HepG2 (cell line): ENCODE measurements at regions not wholly inside any gene's neighbourhood (a gene's known extent, or its start where the extent isn't known, plus 50 kb on each side); places are given as distances from the start of the nearest gene placed in this dataset.

ENCODE experiments used
- ATAC-seq: fragments of 200-7000 bp; cut with Tn5 transposase; 3 replicates; pipeline ENCODE4 v1.9.1; 2020; ENCODE audit warnings: mild to moderate bottlenecking, moderate library complexity
- BruUV-seq: library from RNA; stranded (reverse); fragments of 400-500 nt; replicated peaks from 2 replicates; lab custom pipeline; 2021; lab: Mats Ljungman, UMichigan
- CTCF ChIA-PET: fragments of 300-600 bp; formaldehyde crosslinking; extraction: SDS; loops from one replicate; lab custom pipeline; 2021; ENCODE audit warnings: low total read pairs, inconsistent platforms, low intra/inter-chr PET ratio; lab: Yijun Ruan, JAX
- POLR2A ChIA-PET: fragments of 350-600 bp; sonication (Branson Sonifier 250); formaldehyde crosslinking; loops from one replicate; lab custom pipeline; 2020; ENCODE audit warnings: antibody characterized with exemption, inconsistent platforms; lab: Yijun Ruan, JAX
- DNase-seq: peaks from one replicate; pipeline ENCODE4 v3.0.0-alpha.2; 2015; ENCODE audit warnings: low spot score
- FAIRE-seq: peaks from 3 replicates; lab custom pipeline; 2011; peaks lifted over from hg19 to GRCh38; lab: Jason Lieb, UNC
- H2AFZ ChIP-seq: one replicate; pipeline ENCODE4 v1.6.1; 2011; ENCODE audit warnings: low read length, inconsistent platforms
- H3K27ac ChIP-seq: fragments of 300-600 bp; 3 replicates; pipeline ENCODE4 v1.8.0; 2011; ENCODE audit warnings: mixed run types, mild to moderate bottlenecking, mixed read lengths, low read length, inconsistent platforms; ENCODE audit not compliant: insufficient read depth; ENCODE audit errors: extremely low read length
- H3K27me3 ChIP-seq, 2 experiments: fragments of 200-600 bp in 1 of 2; 2 replicates in 1 of 2; 3 replicates in 1 of 2; pipeline versions ENCODE4 v1.6.0 to v1.8.0; 2011; ENCODE audit warnings: low read length in 2 of 2, mild to moderate bottlenecking in 2 of 2, moderate library complexity in 2 of 2, inconsistent platforms in 1 of 2; ENCODE audit not compliant: insufficient read depth in 2 of 2, control insufficient read depth in 1 of 2
- H3K36me3 ChIP-seq, 2 experiments: fragments of 200-600 bp in 1 of 2; replicated peaks in 1 of 2; 2 replicates in 1 of 2; 3 replicates in 1 of 2; pipeline versions ENCODE4 v1.5.1 to v1.8.0; 2011; ENCODE audit warnings: low read length in 2 of 2, inconsistent platforms in 1 of 2; ENCODE audit not compliant: insufficient read depth in 2 of 2, control insufficient read depth in 1 of 2
- H3K4me1 ChIP-seq: 2 replicates; pipeline ENCODE4 v1.5.1; 2012; ENCODE audit warnings: low read length, inconsistent platforms; ENCODE audit not compliant: insufficient read depth
- H3K4me2 ChIP-seq: 2 replicates; pipeline ENCODE4 v1.6.0; 2011; ENCODE audit warnings: low read depth, low read length, inconsistent platforms
- H3K4me3 ChIP-seq, 3 experiments: fragments of 200-600 bp in 1 of 3; sonication (generic), shearing (Covaris generic) in 1 of 3; replicated peaks in 1 of 3; 2 replicates each; pipeline ENCODE4 v1.5.1; 2011 to 2016; ENCODE audit warnings: low read length in 3 of 3, inconsistent platforms in 2 of 3, low read depth in 2 of 3, mild to moderate bottlenecking in 2 of 3, control low read depth in 1 of 3, mixed read lengths in 1 of 3; ENCODE audit not compliant: insufficient read depth in 1 of 3
- H3K79me2 ChIP-seq: one replicate; pipeline ENCODE4 v1.6.1; 2011; ENCODE audit warnings: low read length, inconsistent platforms; ENCODE audit not compliant: insufficient read depth
- H3K9ac ChIP-seq: 2 replicates; pipeline ENCODE4 v1.6.0; 2011; ENCODE audit warnings: mild to moderate bottlenecking, low read depth, low read length, inconsistent platforms; ENCODE audit not compliant: insufficient read depth
- H3K9me3 ChIP-seq: 2 replicates; pipeline ENCODE4 v1.5.1; 2012; ENCODE audit warnings: mild to moderate bottlenecking, low read length
- H4K20me1 ChIP-seq: 2 replicates; pipeline ENCODE4 v1.6.0; 2011; ENCODE audit warnings: inconsistent platforms, mild to moderate bottlenecking, low read length, moderate library complexity; ENCODE audit not compliant: insufficient read depth
- ERF ChIP-seq: IDR thresholded peaks from 2 replicates; pipeline ENCODE4 v1.6.1; 2018; ENCODE audit warnings: missing biosample characterization, missing genetic modification reagents
- FOXJ3 ChIP-seq: sonication (generic); formaldehyde crosslinking; IDR thresholded peaks from 2 replicates; pipeline ENCODE4 v1.4.0; 2020; ENCODE audit warnings: missing genetic modification reagents, mild to moderate bottlenecking, borderline replicate concordance
- PHF8 ChIP-seq: sonication (generic); formaldehyde crosslinking; IDR thresholded peaks from 2 replicates; pipeline ENCODE4 v1.5.0; 2020; ENCODE audit warnings: missing genetic modification reagents
- TGIF2 ChIP-seq: IDR thresholded peaks from 2 replicates; pipeline ENCODE4 v1.6.1; 2016; ENCODE audit warnings: control low read depth, missing compliant biosample characterization
- TP53 ChIP-seq: sonication (generic); formaldehyde crosslinking; conservative IDR thresholded peaks from 2 replicates; pipeline ENCODE4 v1.4.0; 2020; ENCODE audit warnings: missing genetic modification reagents
- ZNF496 ChIP-seq: sonication (generic); formaldehyde crosslinking; IDR thresholded peaks from 2 replicates; pipeline ENCODE4 v1.8.1; 2023; ENCODE audit warnings: mild to moderate bottlenecking, moderate library complexity, missing genetic modification reagents; ENCODE audit not compliant: insufficient replicate concordance
- WGBS: methylation state at CpG from one replicate; pipeline ENCODE4 v1.1.6; 2017; ENCODE audit warnings: low lambda C conversion rate; 5-methylcytosine and 5-hydroxymethylcytosine counted together
- in situ Hi-C: cut with HindIII; loops from 2 replicates; pipeline ENCODE4 v1.10.0; 2017; ENCODE audit warnings: low pct_unique_long_range_greater_than_20kb; ENCODE audit not compliant: extremely low pct_ligation_motif_present
- intact Hi-C: fragments of 100-400 bp; cut with micrococcal nuclease; formaldehyde crosslinking; loops from one replicate; pipeline ENCODE4 v1.10.0; 2022; ENCODE audit not compliant: unreplicated experiment
- TF ChIP-seq, protein P1 (sequence below): sonication (generic); formaldehyde crosslinking; IDR thresholded peaks from 2 replicates; pipeline ENCODE4 v1.4.0; 2020; ENCODE audit warnings: missing genetic modification reagents
- TF ChIP-seq, protein P2 (sequence below): sonication (generic); formaldehyde crosslinking; IDR thresholded peaks from 2 replicates; pipeline ENCODE4 v1.5.0; 2020; ENCODE audit warnings: mild to moderate bottlenecking, missing genetic modification reagents
- TF ChIP-seq, protein P3 (sequence below): sonication (generic); formaldehyde crosslinking; IDR thresholded peaks from 2 replicates; pipeline ENCODE4 v1.4.0; 2020; ENCODE audit warnings: missing genetic modification reagents

DNA sequence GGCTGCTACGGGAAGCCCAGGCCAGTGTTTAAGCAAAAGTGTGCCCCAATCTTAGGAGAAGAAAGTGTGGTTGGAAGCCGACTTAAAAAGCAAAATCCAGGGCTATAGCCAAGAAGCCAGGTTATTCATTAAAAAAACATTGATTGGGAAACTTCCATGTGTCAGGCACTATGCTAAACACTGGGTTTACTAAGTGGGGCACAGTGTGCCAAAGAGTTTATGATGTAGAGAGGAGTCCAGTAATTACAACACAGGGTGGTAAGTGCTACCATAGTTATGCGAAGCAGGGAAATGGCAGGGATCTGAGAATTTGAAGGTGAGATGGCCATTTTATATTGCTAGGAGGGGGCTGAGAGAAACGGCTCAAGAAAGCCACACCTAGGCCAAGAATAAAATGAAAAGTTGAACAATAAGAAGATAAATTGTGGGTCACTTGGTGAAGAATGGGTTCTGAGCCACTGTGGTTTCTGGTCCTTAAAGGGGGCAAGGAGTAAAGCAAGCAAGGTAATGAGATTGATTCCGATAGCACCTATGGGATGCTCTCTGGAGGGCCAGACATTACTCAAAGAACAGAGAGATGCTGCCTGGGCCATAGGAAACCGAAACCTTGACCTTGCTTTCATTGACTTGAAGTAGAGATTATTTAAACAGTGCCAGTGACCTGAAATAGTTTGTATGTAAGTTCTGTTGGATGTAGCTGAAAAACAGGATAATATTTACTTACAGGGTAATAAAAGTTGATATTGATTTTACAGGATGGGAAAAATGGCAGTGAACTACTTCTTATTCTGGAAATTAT lies 177.8 kb downstream of the GIPC2 start:
- Histone ChIP-seq H3K9me3 (no peaks in the 10 kb centered on the region), H3K27ac (no peak overlapping the region), H4K20me1 (no peaks in the 10 kb centered on the region), H3K36me3 (no peaks in the 10 kb centered on the region)
- no TSS peak for BruUV-seq
- TF ChIP-seq FOXJ3 (CRISPR knock-in tag): no peak
- no peak for TF ChIP-seq PHF8 (CRISPR knock-in tag)
- TF ChIP-seq, all 625 proteins: peak for 0
- no peak overlapping the region for H2AFZ ChIP-seq
- H3K4me1 ChIP-seq: no peaks in the 10 kb centered on the region
- intact Hi-C loops (no loop called here), in situ Hi-C loops (no loop called here)
- ATAC-seq: peak; percentile 73
- no peaks in the 10 kb centered on the region for H3K79me2 ChIP-seq
- no peaks in the 10 kb centered on the region for H3K27me3 ChIP-seq
- FAIRE-seq: no peak
- no peak overlapping the region for H3K9ac ChIP-seq
- WGBS: 29% methylated on average over 6 of the region's 6 CpGs
- ChIA-PET POLR2A (no interaction called here), CTCF (no interaction called here)
- H3K4me3 ChIP-seq: no peak overlapping the region
- no peak overlapping the region for H3K4me2 ChIP-seq
- no peak for DNase-seq

DNA sequence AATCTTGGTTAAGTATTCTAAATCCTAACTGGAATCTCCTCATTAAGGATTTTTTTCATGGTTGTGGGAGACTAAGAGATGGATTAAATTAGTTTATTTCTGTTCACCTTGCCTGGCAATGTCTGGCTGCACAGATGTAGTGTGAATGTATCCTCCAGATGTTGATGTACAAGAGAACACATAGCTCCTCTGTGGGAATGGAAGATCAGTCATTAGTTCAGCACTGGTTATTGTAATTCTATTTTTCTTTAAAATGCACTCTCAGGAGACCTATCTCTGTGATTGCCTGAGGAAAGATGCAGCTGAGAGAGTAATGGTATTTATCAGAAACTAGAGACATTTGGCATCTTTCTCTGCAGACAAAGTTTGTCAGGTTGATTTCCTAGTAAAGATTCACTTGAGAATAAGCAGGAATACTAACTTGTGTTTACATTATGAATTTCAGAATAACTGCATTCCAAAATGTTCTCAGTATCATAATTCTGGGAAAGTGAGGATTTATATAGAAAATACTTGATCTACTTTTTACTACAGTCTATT lies 178.6 kb downstream of the GIPC2 start:
- H4K20me1 ChIP-seq: no peaks in the 10 kb centered on the region
- no peaks in the 10 kb centered on the region for H3K36me3 ChIP-seq
- ATAC-seq: no peak
- in situ Hi-C loops (no loop called here), intact Hi-C loops (no loop called here)
- no peak overlapping the region for H3K4me2 ChIP-seq
- no peaks in the 10 kb centered on the region for H3K9me3 ChIP-seq
- no peaks in the 10 kb centered on the region for H3K27me3 ChIP-seq
- no peak overlapping the region for H3K27ac ChIP-seq
- H3K9ac ChIP-seq: no peak overlapping the region
- no peak overlapping the region for H2AFZ ChIP-seq
- H3K79me2 ChIP-seq: no peaks in the 10 kb centered on the region
- H3K4me3 ChIP-seq: no peak overlapping the region
- no TSS peak for BruUV-seq
- POLR2A ChIA-PET: no interaction called here
- FAIRE-seq: no peak
- no peaks in the 10 kb centered on the region for H3K4me1 ChIP-seq
- CTCF ChIA-PET: no interaction called here
- DNase-seq: no peak
- TF ChIP-seq ERF (no peak), TP53 (CRISPR knock-in tag) (no peak), ZNF496 (CRISPR knock-in tag) (no peak), TGIF2 (CRISPR knock-in tag) (no peak)
- TF ChIP-seq, protein P1, sequence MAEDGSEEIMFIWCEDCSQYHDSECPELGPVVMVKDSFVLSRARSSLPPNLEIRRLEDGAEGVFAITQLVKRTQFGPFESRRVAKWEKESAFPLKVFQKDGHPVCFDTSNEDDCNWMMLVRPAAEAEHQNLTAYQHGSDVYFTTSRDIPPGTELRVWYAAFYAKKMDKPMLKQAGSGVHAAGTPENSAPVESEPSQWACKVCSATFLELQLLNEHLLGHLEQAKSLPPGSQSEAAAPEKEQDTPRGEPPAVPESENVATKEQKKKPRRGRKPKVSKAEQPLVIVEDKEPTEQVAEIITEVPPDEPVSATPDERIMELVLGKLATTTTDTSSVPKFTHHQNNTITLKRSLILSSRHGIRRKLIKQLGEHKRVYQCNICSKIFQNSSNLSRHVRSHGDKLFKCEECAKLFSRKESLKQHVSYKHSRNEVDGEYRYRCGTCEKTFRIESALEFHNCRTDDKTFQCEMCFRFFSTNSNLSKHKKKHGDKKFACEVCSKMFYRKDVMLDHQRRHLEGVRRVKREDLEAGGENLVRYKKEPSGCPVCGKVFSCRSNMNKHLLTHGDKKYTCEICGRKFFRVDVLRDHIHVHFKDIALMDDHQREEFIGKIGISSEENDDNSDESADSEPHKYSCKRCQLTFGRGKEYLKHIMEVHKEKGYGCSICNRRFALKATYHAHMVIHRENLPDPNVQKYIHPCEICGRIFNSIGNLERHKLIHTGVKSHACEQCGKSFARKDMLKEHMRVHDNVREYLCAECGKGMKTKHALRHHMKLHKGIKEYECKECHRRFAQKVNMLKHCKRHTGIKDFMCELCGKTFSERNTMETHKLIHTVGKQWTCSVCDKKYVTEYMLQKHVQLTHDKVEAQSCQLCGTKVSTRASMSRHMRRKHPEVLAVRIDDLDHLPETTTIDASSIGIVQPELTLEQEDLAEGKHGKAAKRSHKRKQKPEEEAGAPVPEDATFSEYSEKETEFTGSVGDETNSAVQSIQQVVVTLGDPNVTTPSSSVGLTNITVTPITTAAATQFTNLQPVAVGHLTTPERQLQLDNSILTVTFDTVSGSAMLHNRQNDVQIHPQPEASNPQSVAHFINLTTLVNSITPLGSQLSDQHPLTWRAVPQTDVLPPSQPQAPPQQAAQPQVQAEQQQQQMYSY: no peak
- TF ChIP-seq, protein P2, sequence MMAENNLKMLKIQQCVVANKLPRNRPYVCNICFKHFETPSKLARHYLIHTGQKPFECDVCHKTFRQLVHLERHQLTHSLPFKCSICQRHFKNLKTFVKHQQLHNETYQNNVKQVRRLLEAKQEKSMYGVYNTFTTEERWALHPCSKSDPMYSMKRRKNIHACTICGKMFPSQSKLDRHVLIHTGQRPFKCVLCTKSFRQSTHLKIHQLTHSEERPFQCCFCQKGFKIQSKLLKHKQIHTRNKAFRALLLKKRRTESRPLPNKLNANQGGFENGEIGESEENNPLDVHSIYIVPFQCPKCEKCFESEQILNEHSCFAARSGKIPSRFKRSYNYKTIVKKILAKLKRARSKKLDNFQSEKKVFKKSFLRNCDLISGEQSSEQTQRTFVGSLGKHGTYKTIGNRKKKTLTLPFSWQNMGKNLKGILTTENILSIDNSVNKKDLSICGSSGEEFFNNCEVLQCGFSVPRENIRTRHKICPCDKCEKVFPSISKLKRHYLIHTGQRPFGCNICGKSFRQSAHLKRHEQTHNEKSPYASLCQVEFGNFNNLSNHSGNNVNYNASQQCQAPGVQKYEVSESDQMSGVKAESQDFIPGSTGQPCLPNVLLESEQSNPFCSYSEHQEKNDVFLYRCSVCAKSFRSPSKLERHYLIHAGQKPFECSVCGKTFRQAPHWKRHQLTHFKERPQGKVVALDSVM (CRISPR knock-in tag): no peak
- TF ChIP-seq, protein P3, sequence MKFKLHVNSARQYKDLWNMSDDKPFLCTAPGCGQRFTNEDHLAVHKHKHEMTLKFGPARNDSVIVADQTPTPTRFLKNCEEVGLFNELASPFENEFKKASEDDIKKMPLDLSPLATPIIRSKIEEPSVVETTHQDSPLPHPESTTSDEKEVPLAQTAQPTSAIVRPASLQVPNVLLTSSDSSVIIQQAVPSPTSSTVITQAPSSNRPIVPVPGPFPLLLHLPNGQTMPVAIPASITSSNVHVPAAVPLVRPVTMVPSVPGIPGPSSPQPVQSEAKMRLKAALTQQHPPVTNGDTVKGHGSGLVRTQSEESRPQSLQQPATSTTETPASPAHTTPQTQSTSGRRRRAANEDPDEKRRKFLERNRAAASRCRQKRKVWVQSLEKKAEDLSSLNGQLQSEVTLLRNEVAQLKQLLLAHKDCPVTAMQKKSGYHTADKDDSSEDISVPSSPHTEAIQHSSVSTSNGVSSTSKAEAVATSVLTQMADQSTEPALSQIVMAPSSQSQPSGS (CRISPR knock-in tag): no peak
